ENCODE measurements at regions not wholly inside any gene's neighbourhood (a gene's known extent, or its start where the extent isn't known, plus 50 kb on each side); places are given as distances from the start of the nearest gene placed in this dataset.

DNA sequence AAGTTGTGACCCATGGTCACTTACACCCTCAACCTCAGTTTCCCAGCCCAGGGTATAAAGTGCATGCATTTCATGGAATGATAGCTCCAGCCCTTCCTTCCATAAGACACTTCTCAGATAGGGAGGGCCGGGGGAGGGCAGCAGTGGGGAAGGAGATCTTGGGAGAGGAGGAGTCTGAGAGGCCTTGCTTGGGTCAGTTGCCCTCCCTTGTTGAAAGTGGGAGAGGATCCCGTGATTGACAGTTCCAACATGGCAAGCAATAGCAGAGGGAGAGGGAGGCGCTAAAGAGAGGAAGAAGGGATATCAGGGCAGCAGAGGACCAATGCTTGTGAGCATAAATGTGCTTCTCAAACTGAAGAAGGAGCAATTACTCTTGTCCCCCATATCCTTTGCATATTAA lies 244.4 kb downstream of the CHRM3 start:
- no peak for TF ChIP-seq EZH2 (IDR thresholded peaks at IDR 0.05)
- no peak for TF ChIP-seq POLR2AphosphoS5 (IDR thresholded peaks at IDR 0.05; ENCODE audit: borderline replicate concordance, low read depth, low read length)
- no peak for TF ChIP-seq FOXP2 (optimal IDR thresholded peaks at IDR 0.05; ENCODE audit: control extremely low read depth, extremely low read length, insufficient read depth)

All from SK-N-MC (cell line).